IMR-90 (cell line): ENCODE measurements at regions not wholly inside any gene's neighbourhood (a gene's known extent, or its start where the extent isn't known, plus 50 kb on each side); places are given as distances from the start of the nearest gene placed in this dataset.
A peak's percentile ranks its signal among the peaks of the same experiment; 100 is the strongest.
"Not testable (repeated sequence)": the region's sequence is repeated elsewhere in the genome, so short reads cannot be mapped to it uniquely, and the experiment has no call there.

Experiments used
- ATAC-seq: fragments of 200-7000 bp; cut with Tn5 transposase; 2 replicates; pipeline ENCODE4 v1.9.1; 2020; ENCODE audit warnings: low read depth, mild to moderate bottlenecking, moderate library complexity
- BruUV-seq: library from RNA; stranded (reverse); fragments of 400-500 nt; replicated peaks from 2 replicates; lab custom pipeline; 2021; lab: Mats Ljungman, UMichigan
- CTCF ChIA-PET: fragments of 300-600 bp; formaldehyde crosslinking; extraction: SDS; loops from one replicate; lab custom pipeline; 2021; ENCODE audit warnings: antibody characterized with exemption; lab: Yijun Ruan, JAX
- POLR2A ChIA-PET: fragments of 300-600 bp; sonication (Branson Sonifier 250); formaldehyde crosslinking; loops from one replicate; lab custom pipeline; 2022; ENCODE audit warnings: antibody characterized with exemption; ENCODE audit not compliant: unreplicated experiment; lab: Charles Lee
- DNase-seq: peaks from one replicate; pipeline ENCODE4 v3.0.0; 2013
- H2AFZ ChIP-seq: replicated peaks from 2 replicates; pipeline ENCODE3; 2013; ENCODE audit warnings: low read length, mild to moderate bottlenecking; ENCODE audit not compliant: poor library complexity
- H2AK5ac ChIP-seq: 2 replicates; pipeline ENCODE4 v1.6.1; 2013; ENCODE audit warnings: low read depth, low read length, inconsistent platforms
- H2AK9ac ChIP-seq: replicated peaks from 2 replicates; pipeline ENCODE3; 2013; ENCODE audit warnings: mild to moderate bottlenecking, low read depth, low read length, moderate library complexity; ENCODE audit not compliant: poor library complexity
- H2BK120ac ChIP-seq: 2 replicates; pipeline ENCODE4 v1.6.1; 2013; ENCODE audit warnings: low read depth, low read length, inconsistent platforms
- H2BK15ac ChIP-seq: 3 replicates; pipeline ENCODE4 v1.6.1; 2013; ENCODE audit warnings: low read depth, low read length, inconsistent platforms
- H2BK20ac ChIP-seq: 2 replicates; pipeline ENCODE4 v1.6.1; 2013; ENCODE audit warnings: low read depth, mild to moderate bottlenecking, inconsistent platforms, low read length, moderate library complexity
- H2BK5ac ChIP-seq: 2 replicates; pipeline ENCODE4 v1.6.1; 2013; ENCODE audit warnings: mild to moderate bottlenecking, low read depth, low read length, inconsistent platforms; ENCODE audit not compliant: poor library complexity, severe bottlenecking
- H3K14ac ChIP-seq: replicated peaks from 2 replicates; pipeline ENCODE4 v1.6.1; 2013; ENCODE audit warnings: low read depth, low read length, inconsistent platforms
- H3K18ac ChIP-seq: 2 replicates; pipeline ENCODE4 v1.6.1; 2013; ENCODE audit warnings: low read depth, low read length, control low read depth
- H3K23ac ChIP-seq: 2 replicates; pipeline ENCODE4 v1.6.1; 2013; ENCODE audit warnings: low read depth, low read length, inconsistent platforms
- H3K27ac ChIP-seq: 2 replicates; pipeline ENCODE4 v1.5.1; 2013; ENCODE audit warnings: mild to moderate bottlenecking, control low read depth, low read length; ENCODE audit not compliant: insufficient read depth
- H3K27me3 ChIP-seq: 2 replicates; pipeline ENCODE4 v1.6.1; 2013; ENCODE audit warnings: low read length; ENCODE audit not compliant: control insufficient read depth, insufficient read depth
- H3K36me3 ChIP-seq: 2 replicates; pipeline ENCODE4 v1.6.1; 2013; ENCODE audit warnings: low read length, mixed read lengths; ENCODE audit not compliant: control insufficient read depth, insufficient read depth
- H3K4ac ChIP-seq: 2 replicates; pipeline ENCODE4 v1.6.1; 2013; ENCODE audit warnings: low read depth, low read length, inconsistent platforms
- H3K4me1 ChIP-seq: 2 replicates; pipeline ENCODE4 v1.6.1; 2013; ENCODE audit warnings: low read length, mixed read lengths; ENCODE audit not compliant: control insufficient read depth, insufficient read depth
- H3K4me2 ChIP-seq: 2 replicates; pipeline ENCODE4 v1.6.1; 2013; ENCODE audit warnings: low read depth, mild to moderate bottlenecking, control low read depth, low read length, moderate library complexity
- H3K4me3 ChIP-seq: 2 replicates; pipeline ENCODE4 v1.5.1; 2013; ENCODE audit warnings: low read depth, mild to moderate bottlenecking, control low read depth, low read length, moderate library complexity; ENCODE audit not compliant: insufficient read depth
- H3K56ac ChIP-seq: 2 replicates; pipeline ENCODE4 v1.6.1; 2013; ENCODE audit warnings: low read length, inconsistent platforms; ENCODE audit not compliant: insufficient read depth; ENCODE audit errors: extremely low read depth
- H3K79me1 ChIP-seq, 2 experiments: 2 replicates each; pipeline ENCODE4 v1.6.1; 2013; ENCODE audit warnings: low read length in 2 of 2, inconsistent platforms in 1 of 2, low read depth in 1 of 2
- H3K9ac ChIP-seq: 2 replicates; pipeline ENCODE4 v1.6.1; 2013; ENCODE audit warnings: low read depth, low read length, control low read depth
- H3K9me1 ChIP-seq: 2 replicates; pipeline ENCODE4 v1.6.1; 2013; ENCODE audit warnings: low read length, inconsistent platforms; ENCODE audit not compliant: insufficient read depth
- H3K9me3 ChIP-seq: 2 replicates; pipeline ENCODE4 v1.6.1; 2013; ENCODE audit warnings: low read length; ENCODE audit not compliant: control insufficient read depth, insufficient read depth
- H4K20me1 ChIP-seq: 2 replicates; pipeline ENCODE4 v1.6.1; 2013; ENCODE audit warnings: low read length, inconsistent platforms; ENCODE audit not compliant: insufficient read depth
- H4K5ac ChIP-seq: 2 replicates; pipeline ENCODE4 v1.6.1; 2013; ENCODE audit warnings: mild to moderate bottlenecking, low read depth, low read length, control low read depth
- H4K8ac ChIP-seq, 2 experiments: 2 replicates each; pipeline ENCODE4 v1.6.1; 2013; ENCODE audit warnings: low read depth in 2 of 2, low read length in 2 of 2, control low read depth in 1 of 2, inconsistent platforms in 1 of 2
- H4K91ac ChIP-seq: 2 replicates; pipeline ENCODE4 v1.6.1; 2013; ENCODE audit warnings: low read depth, low read length, inconsistent platforms; ENCODE audit not compliant: insufficient read depth
- WGBS, 2 experiments: methylation state at CpG; one replicate each; pipeline versions ENCODE4 v1.1.5 to v1.1.7; 2013; ENCODE audit warnings: missing lambda C conversion rate in 2 of 2; ENCODE audit not compliant: insufficient read length in 1 of 2; ENCODE audit errors: extremely low coverage in 2 of 2; 5-methylcytosine and 5-hydroxymethylcytosine counted together
- dilution Hi-C: fragments of 300-500 bp; cut with HindIII; formaldehyde crosslinking; loops from one replicate; pipeline ENCODE4 v1.14.3; 2018; ENCODE audit warnings: low sequenced_read_pairs; ENCODE audit not compliant: unreplicated experiment
- in situ Hi-C: fragments of 300-500 bp; cut with MboI; formaldehyde crosslinking; loops from 3 replicates; pipeline ENCODE4 v1.14.3; 2019; ENCODE audit warnings: low sequenced_read_pairs, inconsistent platforms, mixed read lengths
- intact Hi-C: fragments of 100-400 bp; cut with micrococcal nuclease; formaldehyde crosslinking; loops from 2 replicates; pipeline ENCODE4 v1.10.0; 2022

GRCh38 chr6:134425917-134426316 is 108.0 kb upstream of the SGK1 start:
- Histone ChIP-seq H2AK5ac (peak overlapping the region; percentile 88), H3K18ac (peak overlapping the region; percentile 79; the same call in 1 of the 2 replicates), H3K4ac (peak overlapping the region; percentile 52; the same call in 1 of the 2 replicates), H2BK15ac (peak overlapping the region; percentile 77; the same call in 1 of the 3 replicates), H4K91ac (peak overlapping the region; percentile 17; the same call in 1 of the 2 replicates), H2BK120ac (peak overlapping the region; percentile 55; the same call in 1 of the 2 replicates), H4K8ac (peak overlapping the region in 1 of 2 experiments; percentile 15; a peak in 1 of 4 replicates), H2BK20ac (peak overlapping the region; percentile 27; the same call in 1 of the 2 replicates)
- H3K23ac ChIP-seq, ATAC-seq, H3K4me1 ChIP-seq, BruUV-seq, H3K9me3 ChIP-seq, DNase-seq, H4K5ac ChIP-seq, H3K9ac ChIP-seq, dilution Hi-C loops, CTCF ChIA-PET, H3K79me1 ChIP-seq, in situ Hi-C loops, H3K4me3 ChIP-seq, H3K9me1 ChIP-seq, H3K27me3 ChIP-seq, H3K4me2 ChIP-seq, H2BK5ac ChIP-seq, H4K20me1 ChIP-seq, H3K14ac ChIP-seq, H3K36me3 ChIP-seq, H2AFZ ChIP-seq, H3K56ac ChIP-seq, H3K27ac ChIP-seq, H2AK9ac ChIP-seq, intact Hi-C loops: not testable (repeated sequence)
- no CpG with 5 or more reads among the region's 1 CpG for WGBS, 2 experiments
- POLR2A ChIA-PET: interaction anchor here (0.6 kb wide), 1 partner anchor 18 kb away, joined by 7 read pairs; no protein-coding TSS in a partner anchor
